Activated B cell treated with CpG ODN at 0.5 μM for 24 hours (primary cell): ENCODE measurements at regions not wholly inside any gene's neighbourhood (a gene's known extent, or its start where the extent isn't known, plus 50 kb on each side); places are given as distances from the start of the nearest gene placed in this dataset.

ENCODE experiments used
- ATAC-seq: fragments of 200-7000 bp; cut with Tn5 transposase; one replicate; pipeline ENCODE4 v1.10.0; 2021; ENCODE audit warnings: low read depth, mild to moderate bottlenecking, moderate library complexity
- CTCF ChIA-PET: fragments of 350-600 bp; sonication (Branson Sonifier 250); formaldehyde crosslinking; loops from one replicate; lab custom pipeline; 2021; ENCODE audit warnings: antibody characterized with exemption; lab: Charles Lee
- POLR2A ChIA-PET: fragments of 350-600 bp; sonication (Branson Sonifier 250); formaldehyde crosslinking; loops from one replicate; lab custom pipeline; 2021; ENCODE audit warnings: antibody characterized with exemption; lab: Charles Lee
- DNase-seq: peaks from one replicate; pipeline ENCODE4 v3.0.0; 2022
- H3K27ac Mint-ChIP-seq: one replicate; pipeline ENCODE4 v1.8.0; 2020; ENCODE audit warnings: mixed read lengths
- H3K27me3 Mint-ChIP-seq: one replicate; pipeline ENCODE4 v1.8.0; 2021; ENCODE audit warnings: mixed read lengths
- H3K36me3 Mint-ChIP-seq: one replicate; pipeline ENCODE4 v1.8.0; 2021; ENCODE audit warnings: low read depth, mixed read lengths
- H3K4me1 Mint-ChIP-seq: one replicate; pipeline ENCODE4 v1.8.0; 2021; ENCODE audit warnings: mixed read lengths
- H3K4me3 Mint-ChIP-seq: one replicate; pipeline ENCODE4 v1.8.0; 2020; ENCODE audit warnings: mild to moderate bottlenecking, mixed read lengths
- H3K9me3 Mint-ChIP-seq: one replicate; pipeline ENCODE4 v1.8.0; 2020; ENCODE audit warnings: mixed read lengths
- CTCF ChIP-seq: fragments of 200-600 bp; IDR thresholded peaks from one replicate; pipeline ENCODE4 v1.8.0; 2022; ENCODE audit warnings: antibody characterized with exemption, mild to moderate bottlenecking
- intact Hi-C: fragments of 100-400 bp; cut with micrococcal nuclease; formaldehyde crosslinking; loops from one replicate; pipeline ENCODE4 v1.15.1; 2024

- CTCF ChIA-PET: no interaction called here
- H3K9me3 Mint-ChIP-seq: no peaks in the 10 kb centered on the region
- DNase-seq: no peak
- no peak for ATAC-seq
- no peak overlapping the region for H3K4me3 Mint-ChIP-seq
- TF ChIP-seq CTCF: no peak
- no peaks in the 10 kb centered on the region for H3K4me1 Mint-ChIP-seq
- intact Hi-C loops: no loop called here
- H3K27me3 Mint-ChIP-seq: no peaks in the 10 kb centered on the region
- POLR2A ChIA-PET: no interaction called here
- no peak overlapping the region for H3K27ac Mint-ChIP-seq
- no peaks in the 10 kb centered on the region for H3K36me3 Mint-ChIP-seq
Measured at GRCh38 chr5:165127941-165128340, 1622.5 kb downstream of the MAT2B start.

GRCh38 chr5:165130656-165131055 lies 1625.2 kb downstream of the MAT2B start:
- POLR2A ChIA-PET: no interaction called here
- no peak for TF ChIP-seq CTCF
- H3K27me3 Mint-ChIP-seq: no peaks in the 10 kb centered on the region
- intact Hi-C loops: no loop called here
- no peak overlapping the region for H3K27ac Mint-ChIP-seq
- H3K9me3 Mint-ChIP-seq: no peaks in the 10 kb centered on the region
- CTCF ChIA-PET: no interaction called here
- no peaks in the 10 kb centered on the region for H3K4me1 Mint-ChIP-seq
- H3K4me3 Mint-ChIP-seq: no peak overlapping the region
- no peaks in the 10 kb centered on the region for H3K36me3 Mint-ChIP-seq
- ATAC-seq (no peak), DNase-seq (no peak)

GRCh38 chr5:165134155-165134554 lies 1628.7 kb downstream of the MAT2B start:
- no peak for TF ChIP-seq CTCF
- no peaks in the 10 kb centered on the region for H3K4me1 Mint-ChIP-seq
- no peak overlapping the region for H3K4me3 Mint-ChIP-seq
- no peaks in the 10 kb centered on the region for H3K9me3 Mint-ChIP-seq
- ChIA-PET CTCF (no interaction called here), POLR2A (no interaction called here)
- no peaks in the 10 kb centered on the region for H3K36me3 Mint-ChIP-seq
- no peak overlapping the region for H3K27ac Mint-ChIP-seq
- DNase-seq: no peak
- intact Hi-C loops: no loop called here
- ATAC-seq: no peak
- no peaks in the 10 kb centered on the region for H3K27me3 Mint-ChIP-seq

GRCh38 chr5:165135565-165135964 lies 1630.1 kb downstream of the MAT2B start:
- H3K27me3 Mint-ChIP-seq: no peaks in the 10 kb centered on the region
- CTCF ChIA-PET: no interaction called here
- ATAC-seq (no peak), DNase-seq (no peak)
- no peaks in the 10 kb centered on the region for H3K9me3 Mint-ChIP-seq
- H3K36me3 Mint-ChIP-seq: no peaks in the 10 kb centered on the region
- intact Hi-C loops: no loop called here
- no peak overlapping the region for H3K27ac Mint-ChIP-seq
- H3K4me3 Mint-ChIP-seq: no peak overlapping the region
- POLR2A ChIA-PET: no interaction called here
- H3K4me1 Mint-ChIP-seq: no peaks in the 10 kb centered on the region
- TF ChIP-seq CTCF: no peak

- ATAC-seq: no peak
- POLR2A ChIA-PET: no interaction called here
- intact Hi-C loops: no loop called here
- Mint-ChIP-seq H3K4me1 (no peaks in the 10 kb centered on the region), H3K27ac (no peak overlapping the region), H3K4me3 (no peak overlapping the region), H3K36me3 (no peaks in the 10 kb centered on the region), H3K27me3 (no peaks in the 10 kb centered on the region), H3K9me3 (no peaks in the 10 kb centered on the region)
- CTCF ChIA-PET: no interaction called here
- no peak for DNase-seq
- TF ChIP-seq CTCF: no peak
Measured at GRCh38 chr5:165137701-165138100, 1632.3 kb downstream of the MAT2B start.
